PFSK-1 (cell line): ENCODE measurements at regions not wholly inside any gene's neighbourhood (a gene's known extent, or its start where the extent isn't known, plus 50 kb on each side); places are given as distances from the start of the nearest gene placed in this dataset.

Experiments
- FOXP2 ChIP-seq: optimal IDR thresholded peaks from 2 replicates; pipeline ENCODE3; 2011; ENCODE audit warnings: borderline replicate concordance, control low read depth, inconsistent platforms; ENCODE audit not compliant: insufficient read depth; ENCODE audit errors: extremely low read length, extremely low read depth
- POLR2AphosphoS5 ChIP-seq: IDR thresholded peaks from 2 replicates; pipeline ENCODE4 v1.6.1; 2012; ENCODE audit warnings: low read depth, mild to moderate bottlenecking, control low read depth, low read length, moderate library complexity
- REST ChIP-seq, 2 experiments: IDR thresholded peaks; 2 replicates each; pipeline versions ENCODE4 v1.6.1 to v1.8.0; 2011 to 2012; ENCODE audit warnings: low read depth in 2 of 2, low read length in 2 of 2, control low read depth in 1 of 2, inconsistent platforms in 1 of 2, mild to moderate bottlenecking in 1 of 2, moderate library complexity in 1 of 2; ENCODE audit not compliant: insufficient read depth in 1 of 2
- SIN3A ChIP-seq: IDR thresholded peaks from 2 replicates; pipeline ENCODE4 v1.6.1; 2012; ENCODE audit warnings: mild to moderate bottlenecking, low read length, moderate library complexity, borderline replicate concordance; ENCODE audit not compliant: insufficient read depth
- TAF1 ChIP-seq: IDR thresholded peaks from 2 replicates; pipeline ENCODE4 v1.6.1; 2012; ENCODE audit warnings: low read length, control low read depth, borderline replicate concordance; ENCODE audit not compliant: insufficient read depth

DNA sequence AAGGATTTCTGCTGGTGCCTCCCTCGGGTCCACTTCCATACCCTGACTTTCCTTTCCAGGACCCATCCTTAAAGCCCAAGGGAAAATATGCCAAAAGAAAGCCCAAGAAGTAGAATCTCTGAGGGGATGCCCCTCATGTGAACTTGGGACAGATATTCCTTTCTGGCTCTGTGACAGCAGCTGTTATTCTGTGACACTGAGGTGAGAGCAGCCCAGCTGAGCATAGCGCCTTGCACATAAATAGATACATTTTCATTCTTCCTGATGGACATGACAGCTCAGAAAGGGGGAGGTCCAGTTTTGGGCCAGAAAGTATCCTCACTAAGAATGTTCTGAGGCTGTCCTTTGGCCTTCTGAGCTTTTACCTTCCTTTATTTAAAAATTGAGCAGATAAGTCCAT lies 353.2 kb downstream of the SAMD5 start:
- no peak for TF ChIP-seq POLR2AphosphoS5
- TF ChIP-seq SIN3A, result no peak
- no peak for TF ChIP-seq REST (IDR thresholded peaks at IDR 0.05; ENCODE audit: insufficient read depth in 1 of 2, low read depth in 2 of 2, low read length in 2 of 2)
- TF ChIP-seq TAF1, result no peak
- TF ChIP-seq FOXP2, result no peak
